CD1c-positive myeloid dendritic cell (primary cell): ENCODE measurements at regions not wholly inside any gene's neighbourhood (a gene's known extent, or its start where the extent isn't known, plus 50 kb on each side); places are given as distances from the start of the nearest gene placed in this dataset.
A peak's percentile ranks its signal among the peaks of the same experiment; 100 is the strongest.
"Not testable (repeated sequence)": the region's sequence is repeated elsewhere in the genome, so short reads cannot be mapped to it uniquely, and the experiment has no call there.

Experiments
- DNase-seq: peaks from one replicate; pipeline ENCODE4 v3.0.0-alpha.2; 2016; ENCODE audit errors: extremely low spot score

GRCh38 chr3:154834831-154835230 lies 245.3 kb upstream of the MME start:
- not testable (repeated sequence) for DNase-seq

- DNase-seq = no peak
Observed at GRCh38 chr3:154829929-154830328, 250.2 kb upstream of the MME start.

GRCh38 chr3:154819491-154819890 lies 260.6 kb upstream of the MME start:
- DNase-seq = no peak

- no peak for DNase-seq
Observed at GRCh38 chr3:154818676-154819255, 261.4 kb upstream of the MME start.

- not testable (repeated sequence) for DNase-seq
Observed at GRCh38 chr3:154810017-154810416, 270.1 kb upstream of the MME start.

GRCh38 chr3:154801729-154802128 lies 278.4 kb upstream of the MME start:
- DNase-seq = no peak

- DNase-seq = peak; percentile 55
Observed at GRCh38 chr3:154799800-154800199, 280.3 kb upstream of the MME start.

- DNase-seq = peak; percentile 42
Observed at GRCh38 chr3:154795582-154795981, 284.5 kb upstream of the MME start.

- DNase-seq = peak; percentile 19
Observed at GRCh38 chr3:154794814-154795445, 285.2 kb upstream of the MME start.

- DNase-seq = peak; percentile 14
Observed at GRCh38 chr3:154794391-154794790, 285.7 kb upstream of the MME start.

- DNase-seq = no peak
Observed at GRCh38 chr3:154792828-154793227, 287.3 kb upstream of the MME start.

GRCh38 chr3:154791611-154792010 lies 288.5 kb upstream of the MME start:
- DNase-seq = no peak

- no peak for DNase-seq
Observed at GRCh38 chr3:154786724-154787123, 293.4 kb upstream of the MME start.

- peak; percentile 75 for DNase-seq
Observed at GRCh38 chr3:154783521-154783931, 296.6 kb upstream of the MME start.

GRCh38 chr3:154783061-154783460 lies 297.1 kb upstream of the MME start:
- DNase-seq = no peak

- DNase-seq = no peak
Observed at GRCh38 chr3:154782151-154782550, 298.0 kb upstream of the MME start.

- no peak for DNase-seq
Observed at GRCh38 chr3:154781595-154781994, 298.5 kb upstream of the MME start.

- DNase-seq = no peak
Observed at GRCh38 chr3:154780263-154780662, 299.9 kb upstream of the MME start.

GRCh38 chr3:154779571-154779970 lies 300.5 kb upstream of the MME start:
- no peak for DNase-seq

GRCh38 chr3:154778057-154778456 lies 302.1 kb upstream of the MME start:
- DNase-seq = no peak

- no peak for DNase-seq
Observed at GRCh38 chr3:154776549-154777225, 303.4 kb upstream of the MME start.

- DNase-seq = no peak
Observed at GRCh38 chr3:154775821-154776548, 304.1 kb upstream of the MME start.
